ENCODE measurements at regions not wholly inside any gene's neighbourhood (a gene's known extent, or its start where the extent isn't known, plus 50 kb on each side); places are given as distances from the start of the nearest gene placed in this dataset.

DNA sequence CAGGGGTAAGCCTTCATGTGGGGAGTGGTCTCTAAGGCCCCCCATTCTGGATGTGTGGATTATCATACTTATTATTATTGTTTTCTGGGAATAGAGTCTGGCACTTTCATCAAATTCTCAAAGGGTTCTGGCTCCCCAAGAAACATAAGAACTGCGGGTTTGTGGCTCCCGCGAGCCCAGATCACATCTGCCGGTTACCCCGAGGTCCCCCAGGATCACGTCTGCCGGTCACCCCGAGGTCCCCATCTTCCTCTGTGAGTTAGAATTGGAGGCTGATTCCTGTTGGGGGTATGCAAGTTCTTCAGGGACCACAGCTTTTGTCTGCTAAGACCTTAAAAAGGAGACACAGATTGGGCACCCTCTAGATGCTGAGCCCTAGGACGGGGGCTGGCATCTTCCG lies 116.7 kb upstream of the FRMD1 start:
- no peak for TF ChIP-seq CTCF (conservative IDR thresholded peaks at IDR 0.05; ENCODE audit: low read length)
- TF ChIP-seq EZH2phosphoT487 (IDR thresholded peaks at IDR 0.05; ENCODE audit: borderline replicate concordance, low read depth, low read length): no peak
